Hematopoietic multipotent progenitor cell treated with erythropoietin and hydrocortisone succinate and interleukin-3 and kit ligand, for 4 days (in vitro differentiated cells): ENCODE measurements at regions not wholly inside any gene's neighbourhood (a gene's known extent, or its start where the extent isn't known, plus 50 kb on each side); places are given as distances from the start of the nearest gene placed in this dataset.
"Not testable (repeated sequence)": the region's sequence is repeated elsewhere in the genome, so short reads cannot be mapped to it uniquely, and the experiment has no call there.

Source experiments
- DNase-seq: peaks from one replicate; pipeline ENCODE4 v3.0.0-alpha.2; 2015

- DNase-seq: no peak
Observed at GRCh38 chr13:102538938-102539337, 57.8 kb upstream of the TPP2 start.

DNA sequence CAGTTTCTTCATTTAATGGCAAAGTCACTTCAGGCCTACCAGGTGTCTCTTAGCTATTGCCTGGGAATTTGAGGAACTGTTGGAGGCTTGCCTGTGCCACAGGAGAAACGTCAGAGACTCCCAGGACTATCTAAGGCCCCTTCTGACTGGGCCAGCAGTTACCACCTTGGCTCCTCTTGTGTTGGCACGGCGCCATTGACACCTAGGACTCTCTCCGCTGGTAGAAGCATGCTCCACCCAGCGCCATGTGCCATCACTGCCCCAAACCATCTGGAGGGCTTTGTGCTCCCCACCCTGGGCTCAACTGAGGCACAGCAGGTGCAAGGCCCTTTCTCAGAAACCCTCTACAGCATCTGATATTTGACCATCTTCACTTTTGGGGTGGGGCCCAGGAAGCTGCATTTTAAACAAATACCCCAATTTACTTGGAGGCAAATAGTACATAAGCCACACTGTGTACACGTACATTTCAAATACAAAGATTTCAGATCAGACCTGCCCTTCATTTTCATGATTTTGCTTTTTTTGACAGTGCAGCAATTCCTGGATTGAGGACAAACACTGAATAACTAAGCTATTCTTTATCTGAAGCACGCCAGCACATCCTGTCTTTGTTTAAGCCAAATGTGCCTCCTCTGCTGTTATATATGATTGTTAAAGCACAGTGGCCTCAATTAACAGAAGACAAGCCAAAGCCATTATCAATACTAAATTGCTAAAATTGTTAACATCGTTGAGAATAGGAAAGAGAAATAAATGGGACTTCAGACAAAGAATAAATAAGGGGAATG lies 59.9 kb upstream of the TPP2 start:
- DNase-seq: no peak

DNA sequence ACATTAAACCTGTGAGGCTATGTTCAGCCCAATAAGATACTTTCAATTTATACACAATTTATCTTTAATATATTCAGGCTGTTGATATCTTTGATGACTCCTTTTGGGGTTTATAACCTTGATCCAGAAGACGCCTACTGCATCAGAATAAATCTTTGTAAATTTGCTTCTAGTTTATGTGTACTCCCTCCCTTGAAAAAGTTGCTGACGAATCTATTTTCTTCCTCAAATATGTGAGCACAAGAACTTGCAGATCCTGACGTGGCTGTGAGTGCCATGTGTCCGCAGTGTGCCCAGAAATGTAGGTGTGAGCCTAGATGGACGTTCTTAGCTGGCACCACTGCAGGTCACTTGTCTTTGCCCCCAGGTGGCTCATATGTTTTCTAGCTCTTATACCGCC lies 60.6 kb upstream of the TPP2 start:
- DNase-seq: no peak

DNA sequence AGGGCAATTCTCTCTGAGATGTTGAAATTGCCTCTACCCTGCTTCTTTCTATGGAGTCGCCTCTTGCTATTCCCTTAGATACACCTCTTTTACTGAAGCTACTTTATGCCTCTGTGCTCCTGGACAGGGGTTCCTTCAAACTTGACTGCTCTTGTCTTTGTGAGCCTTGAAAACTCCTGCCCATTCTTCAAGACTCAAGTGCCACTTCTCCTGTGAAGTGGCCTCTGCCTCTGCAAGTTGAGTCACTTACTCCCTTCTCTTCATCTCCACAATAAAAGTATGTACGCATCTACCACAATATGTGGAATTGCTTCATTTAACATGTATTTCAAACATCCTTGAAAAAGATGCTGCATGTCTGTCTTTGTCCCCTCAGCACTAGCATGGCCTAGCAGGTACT lies 66.0 kb upstream of the TPP2 start:
- DNase-seq: no peak

DNA sequence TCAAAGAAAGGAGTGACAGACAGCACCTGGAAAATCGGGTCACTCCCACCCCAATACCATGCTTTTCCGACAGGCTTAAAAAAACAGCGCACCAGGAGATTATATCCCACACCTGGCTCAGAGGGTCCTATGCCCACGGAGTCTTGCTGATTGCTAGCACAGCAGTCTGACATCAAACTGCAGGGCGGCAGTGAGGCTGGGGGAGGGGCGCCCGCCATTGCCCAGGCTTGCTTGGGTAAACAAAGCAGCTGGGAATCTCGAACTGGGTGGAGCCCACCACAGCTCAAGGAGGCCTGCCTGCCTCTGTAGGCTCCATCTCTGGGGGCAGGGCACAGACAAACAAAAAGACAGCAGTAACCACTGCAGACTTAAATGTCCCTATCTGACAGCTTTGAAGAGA lies 74.5 kb upstream of the TPP2 start:
- DNase-seq: not testable (repeated sequence)

DNA sequence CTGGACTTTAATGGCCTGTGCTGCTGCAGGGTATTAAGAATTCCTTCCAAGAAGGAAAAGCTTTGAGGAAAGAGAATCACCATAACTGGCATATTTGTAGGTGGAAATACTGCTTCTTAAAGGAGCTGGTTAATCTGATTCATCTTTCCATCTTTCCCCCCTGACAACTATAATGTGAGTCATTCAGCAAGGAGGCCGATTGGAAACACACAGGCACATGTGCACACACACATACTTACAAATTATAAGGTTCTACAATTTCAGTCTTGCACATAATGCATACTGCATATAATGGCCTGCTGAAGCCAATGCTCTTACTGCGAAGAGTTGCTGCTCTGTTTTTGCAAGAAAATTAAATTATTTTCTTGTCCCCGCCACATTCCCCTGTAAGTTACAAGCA lies 78.8 kb upstream of the TPP2 start:
- DNase-seq: no peak

DNA sequence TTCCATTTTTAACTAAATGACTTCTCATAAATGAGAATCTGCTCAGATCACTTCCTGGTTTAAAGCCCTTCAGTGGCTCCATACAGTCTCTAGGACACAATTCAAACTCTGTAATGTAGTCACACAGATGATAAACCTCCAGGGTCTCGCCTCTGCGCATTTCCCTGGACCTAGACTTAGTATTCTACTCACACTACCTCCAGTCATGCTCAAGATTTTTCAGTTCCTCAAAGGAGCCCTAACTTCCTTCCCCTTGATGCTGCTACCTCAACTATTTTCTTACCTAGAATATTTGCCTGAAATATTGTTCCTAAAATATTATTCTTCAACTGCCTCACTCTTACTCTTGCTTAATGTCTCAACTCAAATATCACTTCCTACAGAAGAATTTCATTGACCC lies 86.7 kb upstream of the TPP2 start:
- no peak for DNase-seq

- DNase-seq: no peak
Observed at GRCh38 chr13:102508411-102508810, 88.4 kb upstream of the TPP2 start.

DNA sequence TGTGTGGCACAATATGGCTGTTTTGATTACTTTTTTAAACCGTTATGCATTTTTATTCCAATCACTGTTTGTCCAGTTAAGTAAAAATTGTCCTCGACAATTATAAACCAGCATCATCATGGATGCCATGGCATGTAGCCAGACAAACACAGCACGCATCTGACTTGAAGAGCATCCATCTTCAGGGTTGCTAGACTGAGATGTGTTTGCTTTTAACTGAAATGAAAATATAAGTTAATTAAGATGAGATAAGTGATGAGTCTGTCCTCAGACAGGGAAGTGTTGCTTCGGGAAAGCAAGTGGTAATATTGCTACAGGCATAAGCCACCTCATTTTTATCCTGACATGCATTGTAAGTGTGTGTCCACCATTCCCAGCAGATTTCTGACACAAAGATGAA lies 92.8 kb upstream of the TPP2 start:
- no peak for DNase-seq

DNA sequence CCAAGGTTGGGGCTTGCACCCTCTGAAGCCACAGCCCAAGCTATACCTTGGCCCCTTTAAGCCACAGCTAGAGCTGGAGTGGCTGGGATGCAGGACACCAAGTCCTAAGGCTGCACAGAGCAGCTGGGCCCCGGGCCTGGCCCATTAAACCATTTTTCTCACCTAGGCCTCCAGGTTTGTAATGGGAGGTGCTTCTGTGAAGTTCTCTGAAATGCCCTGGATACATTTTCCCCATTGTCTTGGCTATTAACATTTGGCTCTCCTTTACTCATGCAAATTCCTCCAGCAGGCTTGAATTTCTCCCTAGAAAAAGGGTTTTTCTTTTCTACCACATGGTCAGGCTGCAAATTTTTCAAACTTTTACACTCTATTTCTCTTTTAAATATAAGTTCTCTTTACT lies 93.8 kb upstream of the FGF14 start:
- no peak for DNase-seq

- no peak for DNase-seq
Observed at GRCh38 chr13:102487330-102487729, 85.5 kb upstream of the FGF14 start.

DNA sequence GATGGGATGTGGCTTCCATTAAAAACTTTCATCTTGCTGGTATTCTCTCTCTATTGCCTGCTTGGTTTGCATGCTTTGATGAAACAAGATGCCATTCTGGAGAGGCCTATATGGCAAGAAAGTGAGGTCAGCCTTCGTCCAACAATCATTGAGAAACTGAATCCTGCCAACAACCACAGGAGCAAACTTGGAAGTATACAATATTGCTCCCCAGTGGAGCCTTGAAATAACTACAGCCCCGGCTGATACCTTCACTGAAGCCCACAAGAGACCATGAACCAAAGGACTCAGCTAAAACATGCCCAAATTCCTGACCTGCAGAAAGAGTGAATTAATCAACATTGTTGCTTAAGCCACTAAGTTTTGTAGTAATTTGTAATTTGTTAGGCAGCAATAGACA lies 82.5 kb upstream of the FGF14 start:
- DNase-seq: peak; percentile 56

DNA sequence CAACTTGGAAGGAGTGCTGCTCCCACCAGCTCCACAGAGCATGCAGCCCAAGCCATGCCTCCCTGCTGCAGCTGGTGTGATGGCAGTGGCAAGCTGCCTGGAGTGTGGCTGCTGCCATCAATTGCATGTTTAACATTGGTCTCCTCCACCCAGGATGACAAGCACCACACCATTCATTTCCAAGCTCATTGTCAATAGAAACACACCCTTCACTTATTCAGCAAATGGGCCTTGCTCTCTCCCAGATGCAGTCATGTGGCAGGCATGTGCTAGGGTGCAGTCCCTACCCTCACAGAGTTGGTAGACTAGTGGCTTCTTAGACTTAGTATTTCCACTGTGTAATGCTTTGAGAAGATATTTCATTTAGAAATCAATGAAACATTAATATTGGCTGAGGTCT lies 70.8 kb upstream of the FGF14 start:
- DNase-seq: no peak

- DNase-seq: peak; percentile 82
Observed at GRCh38 chr13:102470283-102470917, 68.6 kb upstream of the FGF14 start.

- no peak for DNase-seq
Observed at GRCh38 chr13:102466610-102467190, 64.9 kb upstream of the FGF14 start.

DNA sequence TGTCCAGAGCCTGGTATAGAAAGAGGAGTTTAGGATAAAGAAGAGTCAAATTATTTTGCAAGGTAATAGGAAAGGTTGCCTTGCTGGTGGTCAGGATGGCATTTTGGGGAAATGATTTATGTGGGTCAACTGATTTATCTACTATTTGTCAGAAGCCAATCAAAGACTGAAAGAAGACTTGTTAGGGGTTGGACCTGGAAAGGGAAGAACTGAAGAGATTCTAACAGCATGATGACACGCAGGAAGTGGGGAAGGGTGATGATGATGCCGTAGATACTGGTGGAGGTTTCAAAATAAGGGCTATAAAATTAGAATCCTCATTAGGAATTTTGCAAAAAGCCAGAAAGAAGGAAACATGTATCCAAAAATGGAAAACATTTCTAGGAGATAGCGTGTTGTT lies 60.7 kb upstream of the FGF14 start:
- DNase-seq: peak; percentile 54

- no peak for DNase-seq
Observed at GRCh38 chr13:102461302-102461701, 59.5 kb upstream of the FGF14 start.

DNA sequence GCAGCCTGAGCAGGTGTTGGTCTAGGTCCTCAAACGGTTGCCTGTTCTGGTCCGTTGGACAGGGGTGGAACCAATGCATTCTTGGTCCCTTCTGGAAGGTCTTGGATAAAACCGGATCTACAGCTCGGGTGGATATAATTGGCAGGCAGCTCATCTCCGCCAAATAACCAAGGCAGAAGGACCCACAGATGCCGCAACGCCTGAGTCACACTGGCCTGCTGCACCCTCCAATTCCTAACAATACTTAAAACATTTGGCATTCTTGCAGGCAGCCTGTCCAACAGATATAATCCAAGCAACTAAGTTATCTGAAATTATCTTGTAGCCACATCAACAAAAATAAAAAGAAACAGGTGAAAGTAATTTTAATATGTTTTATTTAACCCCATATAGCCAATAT lies 59.0 kb upstream of the FGF14 start:
- no peak for DNase-seq

GRCh38 chr13:102452836-102453235 lies 51.0 kb upstream of the FGF14 start:
- no peak for DNase-seq
